Effector memory CD8-positive, alpha-beta T cell (primary cell): ENCODE measurements at regions not wholly inside any gene's neighbourhood (a gene's known extent, or its start where the extent isn't known, plus 50 kb on each side); places are given as distances from the start of the nearest gene placed in this dataset.

Experiments used
- ATAC-seq: fragments of 150-1000 bp; cut with Tn5 transposase; replicated peaks from 2 replicates; pipeline ENCODE4 v1.10.0; 2021; ENCODE audit warnings: mild to moderate bottlenecking, moderate library complexity
- DNase-seq, 3 experiments: peaks; one replicate each; pipeline ENCODE4 v3.0.0; 2021
- H3K27ac Mint-ChIP-seq, 2 donors: one replicate each; pipeline ENCODE4 v1.8.0; 2022; ENCODE audit warnings: mild to moderate bottlenecking in 2 of 2, mixed read lengths in 2 of 2, moderate library complexity in 2 of 2
- H3K27me3 Mint-ChIP-seq, 2 donors: one replicate each; pipeline ENCODE4 v1.8.0; 2022; ENCODE audit warnings: mixed read lengths in 2 of 2
- H3K36me3 Mint-ChIP-seq: one replicate; pipeline ENCODE4 v1.8.0; 2022; ENCODE audit warnings: mild to moderate bottlenecking, moderate library complexity, mixed read lengths; ENCODE audit not compliant: insufficient read depth
- H3K4me1 Mint-ChIP-seq, 2 donors: one replicate each; pipeline ENCODE4 v1.8.0; 2022; ENCODE audit warnings: low read depth in 2 of 2, mixed read lengths in 2 of 2
- H3K4me3 Mint-ChIP-seq, 2 donors: one replicate each; pipeline ENCODE4 v1.8.0; 2022; ENCODE audit warnings: mild to moderate bottlenecking in 2 of 2, mixed read lengths in 2 of 2, moderate library complexity in 2 of 2
- H3K9me3 Mint-ChIP-seq, 2 donors: one replicate each; pipeline ENCODE4 v1.8.0; 2022; ENCODE audit warnings: mixed read lengths in 2 of 2

DNA sequence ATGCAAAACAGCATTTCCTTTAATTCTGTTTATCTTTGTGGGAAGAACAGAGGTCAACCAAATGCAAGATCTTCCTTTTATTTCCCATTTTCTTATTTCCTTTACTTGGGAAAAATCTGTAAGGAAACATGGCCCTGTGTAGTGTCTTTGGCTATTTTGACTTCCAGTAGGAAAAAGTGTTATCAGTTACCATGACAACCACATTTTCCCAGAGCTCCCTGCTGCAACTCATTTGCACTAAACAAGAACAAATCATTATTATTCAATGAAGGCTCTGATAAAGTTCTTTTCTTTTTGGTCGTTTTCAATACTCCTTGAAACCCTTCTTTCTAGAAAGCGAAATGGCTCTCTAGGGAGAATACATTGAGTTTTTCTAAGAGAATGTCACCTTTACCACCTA is 117.2 kb upstream of the DDX53 start:
- Mint-ChIP-seq H3K27me3 (no peaks in the 10 kb centered on the region), H3K4me1 (no peaks in the 10 kb centered on the region)

GRCh38 chrX:22889819-22890218 is 109.9 kb upstream of the DDX53 start:
- H3K9me3 Mint-ChIP-seq, result peaks cover 0 to 3% of the 10 kb centered on the region in 2 donors
- no peaks in the 10 kb centered on the region for H3K36me3 Mint-ChIP-seq
- H3K4me3 Mint-ChIP-seq, result no peak overlapping the region
- ATAC-seq (no peak), DNase-seq (no peak)
- no peaks in the 10 kb centered on the region for H3K27me3 Mint-ChIP-seq
- H3K27ac Mint-ChIP-seq, result no peak overlapping the region
- H3K4me1 Mint-ChIP-seq, result no peaks in the 10 kb centered on the region

More for the DNA sequence above, 117.2 kb upstream of the DDX53 start:
- H3K9me3 Mint-ChIP-seq, result peaks cover 0 to 1% of the 10 kb centered on the region in 2 donors
- DNase-seq (no peak), ATAC-seq (no peak)
- H3K4me3 Mint-ChIP-seq, result no peak overlapping the region
- peaks cover 2% of the 10 kb centered on the region for H3K36me3 Mint-ChIP-seq
- H3K27ac Mint-ChIP-seq, result no peak overlapping the region

- Mint-ChIP-seq H3K4me1 (no peaks in the 10 kb centered on the region), H3K27me3 (no peaks in the 10 kb centered on the region), H3K36me3 (no peaks in the 10 kb centered on the region), H3K27ac (no peak overlapping the region), H3K9me3 (no peaks in the 10 kb centered on the region), H3K4me3 (no peak overlapping the region)
- ATAC-seq (no peak), DNase-seq (no peak)
These were observed 87.1 kb upstream of the DDX53 start for GRCh38 chrX:22912616-22913015.

DNA sequence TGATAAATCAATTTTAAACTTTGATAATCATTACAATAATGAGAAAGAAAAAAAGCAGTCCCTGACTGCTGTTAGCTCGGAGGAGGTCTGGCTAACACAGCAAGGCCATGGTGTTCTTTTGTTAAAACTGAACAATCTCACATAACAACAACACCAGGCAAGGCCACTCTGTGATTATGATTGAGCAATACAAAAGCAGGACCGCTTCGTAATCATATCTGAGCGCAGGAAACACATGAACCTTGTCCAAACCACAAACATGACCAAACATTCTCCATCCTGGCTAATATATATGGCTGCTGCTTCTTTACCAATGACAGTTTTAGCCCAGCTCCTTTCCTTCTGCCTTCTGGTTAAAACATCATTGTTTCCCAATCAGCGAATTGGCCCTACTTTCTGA is 76.8 kb upstream of the DDX53 start:
- Mint-ChIP-seq H3K4me3 (no peak overlapping the region), H3K9me3 (peaks cover 0 to 11% of the 10 kb centered on the region in 2 donors), H3K27me3 (no peaks in the 10 kb centered on the region), H3K27ac (no peak overlapping the region), H3K4me1 (no peaks in the 10 kb centered on the region), H3K36me3 (no peaks in the 10 kb centered on the region)
- no peak for DNase-seq
- ATAC-seq, result no peak

DNA sequence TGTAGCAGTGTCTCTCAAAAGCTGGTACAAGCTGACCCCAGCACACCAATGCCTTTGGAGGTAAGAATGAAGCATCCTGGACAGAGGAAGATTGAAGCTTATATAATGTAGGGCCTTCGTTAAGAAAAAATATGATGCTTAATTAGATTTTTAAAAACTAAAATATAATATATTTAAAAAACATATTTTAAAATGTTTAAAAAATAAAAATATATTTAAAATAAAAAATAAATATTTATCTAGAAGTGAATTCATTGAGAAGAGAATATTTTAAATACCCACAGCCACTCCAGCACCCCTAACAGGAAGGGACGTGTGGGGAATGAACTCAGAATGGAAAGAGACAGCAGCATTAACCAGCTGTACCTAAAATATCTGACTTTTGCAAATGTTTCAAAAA is 65.1 kb upstream of the DDX53 start:
- Mint-ChIP-seq H3K4me1 (no peaks in the 10 kb centered on the region), H3K4me3 (no peak overlapping the region), H3K27me3 (no peaks in the 10 kb centered on the region), H3K9me3 (peaks cover 0 to 3% of the 10 kb centered on the region in 2 donors), H3K36me3 (no peaks in the 10 kb centered on the region), H3K27ac (no peak overlapping the region)
- DNase-seq (no peak), ATAC-seq (no peak)

DNA sequence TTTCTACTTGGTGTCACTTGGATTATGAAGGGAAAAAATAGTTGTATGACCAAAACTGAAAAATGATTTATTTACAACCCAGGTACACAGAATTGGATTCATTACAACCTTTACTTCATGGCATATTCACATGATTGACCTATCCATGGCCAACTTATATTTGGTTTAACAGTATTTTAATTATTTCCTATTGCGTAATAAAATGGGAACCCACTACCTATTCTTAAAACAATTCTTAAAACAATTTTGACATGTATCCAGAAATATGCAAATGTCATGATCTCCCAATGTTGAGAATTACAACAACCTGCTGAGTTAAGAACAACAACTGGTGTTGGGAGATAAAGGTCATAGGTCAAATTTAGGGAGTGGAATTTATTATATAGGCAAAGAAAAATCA is 54.8 kb upstream of the DDX53 start:
- peaks cover 2% of the 10 kb centered on the region for H3K36me3 Mint-ChIP-seq
- H3K4me1 Mint-ChIP-seq, result no peaks in the 10 kb centered on the region
- no peaks in the 10 kb centered on the region for H3K9me3 Mint-ChIP-seq

More for the DNA sequence above, 54.8 kb upstream of the DDX53 start:
- Mint-ChIP-seq H3K27me3 (no peaks in the 10 kb centered on the region), H3K27ac (no peak overlapping the region), H3K4me3 (no peak overlapping the region)
- ATAC-seq, result no peak
- DNase-seq, result no peak
